ENCODE measurements at regions not wholly inside any gene's neighbourhood (a gene's known extent, or its start where the extent isn't known, plus 50 kb on each side); places are given as distances from the start of the nearest gene placed in this dataset.
"Not testable (repeated sequence)": the region's sequence is repeated elsewhere in the genome, so short reads cannot be mapped to it uniquely, and the experiment has no call there.

DNA sequence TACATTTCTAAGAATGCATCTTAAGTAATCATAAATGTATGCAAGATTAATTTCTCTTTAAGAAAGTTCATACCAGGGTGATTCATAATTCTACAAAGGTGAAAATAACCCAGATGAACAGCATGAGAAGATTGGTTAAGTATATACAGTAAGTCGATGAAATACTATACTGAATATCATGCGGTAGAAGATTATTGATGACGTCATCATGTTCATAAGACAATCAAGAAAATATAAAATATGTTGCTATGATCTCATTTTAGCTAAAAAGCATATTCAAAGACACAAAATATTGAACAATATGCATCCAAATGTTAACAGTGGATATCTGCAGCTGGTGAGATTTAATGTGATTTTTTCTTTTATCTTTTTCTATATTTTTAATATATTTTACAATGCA lies 312.0 kb upstream of the FGF13 start:
- DNase-seq: no peak

DNA sequence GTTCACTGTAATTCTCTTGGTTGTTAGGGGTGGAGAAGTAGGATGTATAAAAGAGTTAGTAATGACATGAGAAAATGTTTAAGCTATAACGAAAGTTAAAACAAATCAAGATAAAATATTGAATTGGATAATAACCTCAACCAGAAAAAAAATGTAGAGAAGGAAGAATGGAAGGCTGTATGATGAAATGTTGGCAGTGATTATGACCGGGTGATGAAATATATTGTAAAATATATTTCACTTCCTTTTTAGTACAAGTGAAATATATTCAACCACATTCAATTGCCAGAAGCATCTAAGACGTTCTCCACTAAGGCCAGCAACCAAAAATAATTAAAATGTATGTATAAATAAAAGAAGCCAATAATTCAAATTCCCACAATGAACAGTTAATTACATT lies 309.3 kb upstream of the FGF13 start:
- no peak for DNase-seq

DNA sequence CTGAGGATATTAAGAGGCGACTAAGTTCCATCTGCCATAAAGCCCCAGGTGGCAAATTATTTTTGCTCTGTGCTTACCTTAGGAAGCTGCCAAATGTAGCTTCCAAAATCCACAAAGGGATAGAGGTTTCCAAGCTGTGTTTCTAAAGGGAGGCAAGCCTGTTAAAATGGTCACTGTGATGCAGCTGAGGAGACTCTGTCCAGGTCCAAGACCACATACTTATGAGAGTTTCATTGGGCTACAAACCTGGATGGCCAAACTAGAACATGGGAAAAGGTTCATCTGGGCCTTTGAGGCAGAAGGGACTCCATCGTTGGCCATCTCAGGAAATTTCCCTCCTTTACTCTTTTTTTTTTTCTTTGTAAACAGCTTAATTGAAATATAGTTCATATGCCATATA lies 306.9 kb upstream of the FGF13 start:
- DNase-seq: no peak

DNA sequence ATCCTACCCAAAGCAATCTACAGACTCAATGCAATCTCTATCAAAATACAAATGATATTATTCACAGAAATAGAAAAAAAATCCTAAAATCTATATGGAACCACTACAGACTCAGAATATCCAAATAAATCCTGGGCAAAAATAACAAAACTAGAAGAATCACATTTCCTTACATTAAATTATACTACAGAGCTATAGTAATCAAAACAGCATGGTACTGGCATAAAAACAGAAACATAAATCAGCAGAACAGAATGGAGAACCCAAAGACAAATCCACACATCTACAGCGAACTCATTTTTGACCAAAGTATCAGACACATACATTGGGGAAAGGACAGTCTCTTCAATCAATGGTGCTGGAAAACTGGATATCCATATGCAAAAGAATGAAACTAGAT lies 304.1 kb upstream of the FGF13 start:
- DNase-seq: no peak

DNA sequence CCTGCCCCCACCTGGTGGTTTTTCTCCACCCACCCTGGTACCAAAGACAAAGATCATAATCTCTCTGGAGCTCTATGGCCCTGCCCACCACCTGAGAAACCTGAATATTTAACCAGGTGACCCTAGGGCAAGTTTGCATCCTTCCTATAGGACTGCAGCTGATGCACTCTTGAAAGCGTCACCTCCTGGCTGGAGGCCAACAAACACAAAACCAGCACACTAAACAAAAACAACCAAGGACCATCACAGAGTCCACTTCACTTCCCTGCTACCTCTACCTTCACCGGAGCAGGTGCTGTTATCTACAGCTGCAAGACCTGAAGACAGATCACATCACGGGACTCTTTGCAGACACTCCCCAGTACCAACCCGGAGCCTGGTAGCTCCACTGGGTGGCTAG lies 296.7 kb upstream of the FGF13 start:
- no peak for DNase-seq

DNA sequence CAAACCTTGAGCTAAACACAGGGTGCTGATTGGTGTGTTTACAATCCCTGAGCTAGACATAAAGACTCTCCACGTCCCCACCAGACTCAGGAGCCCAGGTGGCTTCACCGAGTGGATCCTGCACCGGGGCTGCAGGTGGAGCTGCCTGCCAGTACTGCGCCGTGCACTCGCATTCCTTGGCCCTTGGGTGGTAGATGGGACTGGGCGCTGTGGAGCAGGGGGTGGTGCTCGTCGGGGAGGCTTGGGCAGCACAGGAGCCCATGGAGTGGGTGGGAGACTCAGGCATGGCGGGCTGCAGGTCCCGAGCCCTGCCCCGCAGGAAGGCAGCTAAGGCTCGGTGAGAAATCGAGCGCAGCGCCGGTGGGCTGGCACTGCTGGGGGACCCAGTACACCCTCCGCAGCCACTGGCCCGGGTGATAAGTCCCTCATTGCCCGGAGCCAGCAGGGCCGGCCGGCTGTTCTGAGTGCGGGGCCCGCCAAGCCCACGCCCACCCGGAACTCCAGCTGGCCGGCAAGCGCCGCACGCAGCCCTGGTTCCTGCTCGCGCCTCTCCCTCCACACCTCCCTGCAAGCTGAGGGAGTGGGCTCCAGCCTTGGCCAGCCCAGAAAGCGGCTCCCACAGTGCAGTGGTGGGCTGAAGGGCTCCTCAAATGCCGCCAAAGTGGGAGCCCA lies 292.5 kb upstream of the FGF13 start:
- DNase-seq: not testable (repeated sequence)

DNA sequence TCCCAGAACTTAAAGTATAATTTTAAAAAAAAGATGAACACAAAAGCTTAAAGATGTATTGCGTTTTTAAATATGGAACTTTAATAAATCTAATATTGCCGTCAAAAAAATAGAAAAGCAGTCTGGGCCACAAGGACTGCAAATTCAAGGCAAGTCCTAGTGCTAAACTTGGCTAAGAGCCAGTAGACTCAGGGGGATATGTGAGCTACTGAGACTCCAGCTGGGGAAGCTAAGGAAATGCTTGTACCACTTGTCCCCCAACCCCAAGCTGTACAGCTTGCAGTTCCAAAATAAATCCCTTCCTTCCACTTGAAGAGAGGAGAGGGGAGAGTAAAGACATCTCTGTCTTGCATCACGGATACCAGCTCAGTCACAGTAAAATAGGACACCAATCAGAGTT lies 290.8 kb upstream of the FGF13 start:
- no peak for DNase-seq

DNA sequence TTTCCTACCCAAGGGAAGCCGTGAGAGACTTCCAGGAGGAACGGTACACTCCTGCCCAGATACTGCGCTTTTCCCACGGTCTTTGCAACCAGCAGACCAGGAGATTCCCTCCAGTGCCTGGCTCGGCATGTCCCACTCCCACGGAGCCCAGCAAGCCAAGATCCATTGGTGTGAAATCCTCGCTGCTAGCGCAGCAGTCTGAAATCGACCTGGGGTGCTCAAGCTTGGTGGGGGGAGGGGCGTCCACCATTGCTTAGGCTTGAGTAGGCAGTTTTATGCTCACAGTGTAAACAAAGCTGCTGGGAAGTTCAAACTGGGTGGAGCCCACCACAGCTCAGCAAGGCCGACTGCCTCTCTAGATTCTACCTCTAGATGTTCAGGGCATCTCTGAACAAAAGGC lies 284.8 kb upstream of the FGF13 start:
- DNase-seq: no peak

DNA sequence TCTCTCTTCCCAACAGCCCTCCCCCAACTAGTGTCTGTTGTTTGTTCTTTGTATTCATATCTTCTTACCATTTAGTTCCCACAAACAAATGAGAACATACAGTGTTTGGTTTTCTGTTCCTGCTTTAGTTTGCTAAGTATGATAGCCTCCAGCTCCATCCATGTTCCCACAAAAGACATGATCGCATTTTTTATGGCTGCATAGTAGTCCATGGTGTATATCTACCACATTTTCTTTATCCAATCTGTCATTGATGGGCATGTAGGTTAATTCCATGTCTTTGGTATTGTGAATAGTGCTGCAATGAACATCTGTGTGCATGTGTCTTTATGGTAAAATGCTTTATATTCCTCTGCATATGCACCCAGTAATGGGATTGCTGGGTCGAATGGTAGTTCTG lies 283.9 kb upstream of the FGF13 start:
- DNase-seq: no peak

DNA sequence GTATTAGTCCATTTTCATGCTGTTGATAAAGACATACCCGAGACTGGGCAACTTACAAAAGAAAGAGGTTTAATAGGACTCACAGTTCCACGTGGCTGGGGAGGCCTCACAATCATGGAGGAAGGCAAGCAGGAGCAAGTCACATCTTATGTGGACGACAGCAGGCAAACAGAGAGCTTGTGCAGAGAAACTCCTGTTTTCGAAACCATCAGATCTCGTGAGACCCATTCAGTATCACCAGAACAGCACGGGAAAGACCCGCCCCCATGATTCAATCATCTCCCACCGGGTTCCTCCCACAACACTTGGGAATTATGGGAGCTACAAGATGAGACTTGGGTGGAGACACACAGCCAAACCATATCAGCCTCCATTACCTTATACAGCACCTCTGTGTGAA lies 278.9 kb upstream of the FGF13 start:
- not testable (repeated sequence) for DNase-seq

DNA sequence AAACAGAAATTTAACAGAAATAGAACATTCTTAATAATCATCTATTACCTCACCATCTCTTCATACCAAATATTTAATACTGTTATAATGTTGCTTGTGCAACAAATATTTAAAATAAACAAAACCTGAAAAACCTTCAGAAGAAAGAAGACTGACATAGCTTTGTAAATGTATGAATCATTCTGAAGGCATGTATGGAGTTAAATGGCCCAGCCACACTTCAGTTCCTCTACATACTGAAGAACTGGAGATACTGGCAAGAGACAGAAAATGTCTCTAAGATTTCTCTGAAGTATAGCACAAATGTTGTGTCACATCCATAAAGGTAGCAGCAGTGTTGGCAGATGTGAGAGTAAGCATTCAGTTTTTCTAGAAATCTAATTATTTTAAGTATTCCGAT lies 275.3 kb upstream of the FGF13 start:
- DNase-seq: no peak

DNA sequence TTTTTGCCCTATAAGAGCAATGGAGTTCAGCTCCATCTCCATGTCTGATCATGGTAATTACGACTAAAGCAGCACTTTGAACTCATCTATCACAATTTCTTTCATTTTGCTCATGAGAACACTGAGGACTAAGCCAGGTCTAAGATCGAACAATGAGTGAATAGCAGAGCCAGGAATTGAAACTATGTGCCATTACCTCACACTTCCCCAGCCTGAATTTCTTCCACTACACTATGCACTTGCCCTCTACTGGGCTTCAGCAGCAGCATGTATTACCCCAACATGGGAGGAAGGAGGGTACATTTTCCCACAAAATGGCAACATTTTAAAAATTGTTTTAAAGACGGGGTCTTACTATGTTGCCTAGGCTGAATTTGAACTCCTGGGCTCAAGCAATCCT lies 274.7 kb upstream of the FGF13 start:
- no peak for DNase-seq

DNA sequence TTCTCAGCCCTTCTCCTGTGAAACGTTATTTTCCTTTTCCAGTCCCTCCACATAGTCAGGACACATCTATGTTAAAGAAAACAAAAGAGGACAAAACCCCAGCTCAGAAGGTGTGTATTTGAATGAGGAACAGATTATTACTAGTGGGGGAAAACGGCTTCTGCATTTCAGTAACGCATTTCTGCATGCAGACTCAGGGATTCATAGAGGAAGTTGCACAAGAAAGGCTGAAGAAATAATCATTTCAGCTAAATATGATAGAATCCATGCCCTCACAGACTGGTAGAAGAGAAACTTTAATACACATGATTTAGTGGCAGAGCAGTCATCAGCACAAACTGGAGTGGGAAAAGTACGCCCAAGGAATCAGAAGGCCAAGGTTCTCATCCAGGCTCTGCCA lies 270.8 kb upstream of the FGF13 start:
- no peak for DNase-seq

DNA sequence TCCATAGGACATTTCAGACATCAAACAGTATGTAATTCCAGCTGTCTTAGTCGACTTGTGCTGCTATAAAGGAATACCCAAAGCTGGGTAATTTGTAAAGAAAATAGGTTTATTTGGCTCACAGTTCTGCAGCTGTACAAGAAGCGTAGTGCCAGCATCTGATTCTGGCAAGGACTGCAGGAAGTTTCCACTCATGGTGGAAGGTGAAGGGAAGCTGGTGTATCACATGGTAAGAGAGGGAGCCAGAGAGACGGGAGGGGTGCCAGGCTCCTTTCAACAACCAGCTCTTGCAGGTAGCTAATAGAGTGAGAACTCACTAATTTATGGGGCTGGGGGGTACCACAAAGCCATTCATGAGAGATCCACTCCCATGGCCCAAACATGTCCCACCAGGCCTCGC lies 253.0 kb upstream of the FGF13 start:
- DNase-seq: no peak

DNA sequence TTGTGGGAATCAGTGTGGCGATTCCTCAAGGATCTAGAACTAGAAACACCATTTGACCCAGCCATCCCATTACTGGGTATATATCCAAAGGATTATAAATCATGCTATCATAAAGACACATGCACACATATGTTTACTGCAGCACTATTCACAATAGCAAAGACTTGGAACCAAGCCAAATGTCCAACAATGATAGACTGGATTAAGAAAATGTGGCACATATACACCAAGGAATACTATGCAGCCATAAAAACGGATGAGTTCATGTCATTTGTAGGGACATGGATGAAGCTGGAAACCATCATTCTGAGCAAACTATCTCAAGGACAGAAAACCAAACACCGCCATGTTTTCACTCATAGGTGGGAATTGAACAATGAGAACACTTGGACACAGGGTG lies 250.9 kb upstream of the FGF13 start:
- DNase-seq: not testable (repeated sequence)

DNA sequence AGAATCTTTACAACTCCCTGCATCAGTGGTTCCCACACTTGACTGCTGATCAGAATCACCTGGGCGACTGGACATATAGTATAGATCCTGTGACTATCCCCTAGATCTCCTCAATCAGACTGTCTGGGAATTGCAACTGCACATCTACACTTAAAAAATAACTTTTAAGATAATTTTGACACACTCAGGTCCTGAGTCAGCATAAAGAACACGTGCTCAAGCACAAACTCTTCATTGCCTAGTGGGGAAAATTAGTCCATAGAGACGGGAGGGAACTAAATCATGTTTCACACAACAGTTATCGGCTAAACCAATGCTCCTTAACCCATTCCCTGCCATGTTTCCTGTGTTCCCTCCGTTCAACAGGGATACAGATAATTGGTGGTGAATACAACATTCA lies 243.5 kb upstream of the FGF13 start:
- DNase-seq: no peak

DNA sequence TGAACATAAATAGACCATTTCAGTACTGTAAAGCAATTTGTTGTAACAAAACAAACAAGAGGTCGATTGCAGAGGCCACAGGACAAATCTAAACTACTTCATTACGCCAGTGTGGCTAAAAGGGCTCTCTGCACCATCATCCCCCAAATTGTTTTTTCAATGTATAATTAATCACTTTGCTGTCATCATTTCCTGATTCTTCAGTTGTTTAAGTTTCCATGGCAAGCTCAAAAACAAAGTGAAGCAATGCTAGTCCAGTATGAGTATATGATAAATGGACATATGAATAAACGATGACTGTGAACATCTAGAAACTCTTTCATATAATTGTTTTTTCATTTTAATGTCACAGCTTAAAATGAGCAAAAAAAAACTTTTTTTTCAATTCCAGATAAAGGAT lies 235.4 kb upstream of the FGF13 start:
- no peak for DNase-seq

DNA sequence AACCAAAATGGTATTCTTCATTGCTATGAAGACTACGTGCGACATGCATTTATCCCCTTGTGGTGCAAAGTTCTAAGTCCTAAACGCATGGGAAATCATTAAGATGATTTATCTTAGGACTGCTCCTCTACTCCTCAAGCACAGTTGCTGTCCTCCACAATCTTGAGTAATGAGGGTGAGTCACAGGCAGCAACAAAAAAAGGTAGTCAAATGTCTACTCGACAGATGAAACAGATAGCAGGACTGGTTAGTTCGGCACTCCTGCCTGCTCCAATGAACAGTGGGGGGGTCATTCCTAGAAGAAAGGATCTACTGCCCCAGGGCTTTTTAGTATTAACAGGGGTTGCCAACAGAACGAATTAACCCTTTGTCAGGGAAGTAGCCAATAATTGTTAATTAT lies 233.7 kb upstream of the FGF13 start:
- DNase-seq: no peak

DNA sequence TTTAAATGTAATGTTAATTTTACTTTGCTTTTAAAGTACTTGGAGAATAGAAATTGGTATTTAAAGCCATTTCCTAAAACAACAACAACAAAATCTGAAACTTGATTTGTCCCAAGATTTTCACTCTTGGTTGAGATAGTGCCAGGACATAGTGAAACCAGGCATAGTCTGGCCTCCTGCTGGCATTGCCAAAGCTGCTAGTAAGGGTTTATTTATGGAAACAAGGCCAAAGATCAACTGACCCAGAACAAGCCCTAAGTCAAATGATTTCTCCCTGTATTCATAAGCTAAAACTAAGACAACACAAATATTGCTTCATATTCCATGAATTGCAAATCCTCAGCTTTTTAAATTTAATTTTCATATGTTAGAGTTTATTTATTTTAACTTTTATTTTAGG lies 227.5 kb upstream of the FGF13 start:
- DNase-seq: no peak

DNA sequence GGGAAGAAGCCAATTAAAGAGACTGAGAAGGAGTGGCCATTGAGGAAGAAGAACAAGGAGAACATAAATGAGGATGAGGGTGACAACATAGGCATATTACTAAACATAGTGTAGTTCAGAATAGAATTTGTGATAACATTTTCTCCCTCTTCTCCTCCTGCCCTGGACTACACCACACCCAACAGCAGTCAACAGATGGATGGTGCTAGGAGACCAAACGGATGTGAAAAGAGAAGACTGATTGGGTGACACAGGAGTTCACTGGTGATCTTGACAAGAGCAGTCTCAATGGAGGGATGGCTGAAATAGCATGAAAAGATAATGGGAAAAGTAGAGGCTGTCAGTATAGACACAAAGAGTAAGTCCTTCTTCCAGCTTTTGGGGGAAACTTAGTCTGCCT lies 226.5 kb upstream of the FGF13 start:
- DNase-seq: no peak

DNA sequence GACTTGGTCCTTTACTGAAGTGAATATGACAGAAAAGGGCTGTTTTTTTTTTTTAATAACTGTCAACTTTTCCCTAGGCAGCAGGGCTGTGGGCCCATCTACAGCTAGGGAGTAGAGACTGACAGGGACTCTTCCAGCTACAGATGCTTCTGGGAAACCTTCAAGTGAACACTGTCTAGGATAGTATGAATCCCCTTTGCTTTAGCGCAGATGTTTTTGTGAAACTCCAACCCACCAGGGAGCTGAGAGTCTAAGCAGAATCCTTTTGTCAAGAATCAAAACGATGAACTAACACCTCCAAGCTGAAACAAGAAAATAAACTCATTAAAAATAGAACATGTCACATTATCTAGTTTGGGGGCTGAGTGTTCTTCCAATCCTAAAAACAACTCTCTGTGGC lies 219.7 kb upstream of the FGF13 start:
- DNase-seq: no peak

DNA sequence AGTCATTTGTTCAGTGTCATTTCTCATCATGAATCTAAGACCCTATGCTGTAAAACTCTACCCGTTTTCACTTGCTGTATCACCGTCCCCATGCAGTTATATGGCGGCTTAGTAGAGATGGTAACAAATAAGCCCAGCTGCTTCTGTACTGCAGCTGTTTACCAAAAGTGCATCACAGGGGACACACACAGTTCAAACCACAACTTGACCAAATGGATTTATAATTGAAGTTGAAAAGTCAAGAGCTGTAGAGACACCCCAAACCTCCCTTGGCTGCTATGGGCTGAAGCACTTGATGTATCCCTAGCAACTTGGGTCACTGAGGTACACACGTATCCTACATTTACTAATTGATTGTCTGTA lies 219.0 kb upstream of the FGF13 start:
- DNase-seq: no peak

DNA sequence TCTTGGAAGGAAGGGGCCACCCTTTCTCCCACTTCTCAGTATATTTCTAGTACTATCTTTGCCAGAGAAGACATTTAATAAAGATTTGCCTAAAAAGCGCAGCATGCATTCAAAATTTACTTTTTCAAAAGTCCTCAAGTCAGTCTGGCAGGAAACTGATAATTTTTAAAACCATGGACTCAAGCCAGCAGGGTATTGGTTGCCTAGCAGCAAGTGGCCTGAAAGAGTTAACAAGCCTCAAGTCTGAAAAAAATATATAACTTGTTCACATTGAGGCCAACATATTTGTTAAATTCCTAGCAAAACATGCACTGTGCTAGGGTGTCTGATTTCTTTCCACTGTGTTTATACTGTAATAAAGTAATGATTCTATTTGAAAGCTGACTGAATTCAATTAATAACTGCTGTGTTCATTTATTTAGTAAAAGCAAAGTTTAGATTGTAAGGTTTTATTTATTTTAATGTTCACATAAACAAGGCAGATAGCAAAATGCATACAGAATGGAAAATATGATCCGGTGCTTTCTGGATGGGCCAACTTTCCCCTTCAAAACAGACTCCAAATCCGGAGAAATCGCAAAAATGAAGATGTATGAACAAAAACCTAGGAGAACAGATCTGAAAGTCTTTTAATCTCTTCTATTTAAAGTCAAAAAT lies 218.5 kb upstream of the FGF13 start:
- DNase-seq: no peak

DNA sequence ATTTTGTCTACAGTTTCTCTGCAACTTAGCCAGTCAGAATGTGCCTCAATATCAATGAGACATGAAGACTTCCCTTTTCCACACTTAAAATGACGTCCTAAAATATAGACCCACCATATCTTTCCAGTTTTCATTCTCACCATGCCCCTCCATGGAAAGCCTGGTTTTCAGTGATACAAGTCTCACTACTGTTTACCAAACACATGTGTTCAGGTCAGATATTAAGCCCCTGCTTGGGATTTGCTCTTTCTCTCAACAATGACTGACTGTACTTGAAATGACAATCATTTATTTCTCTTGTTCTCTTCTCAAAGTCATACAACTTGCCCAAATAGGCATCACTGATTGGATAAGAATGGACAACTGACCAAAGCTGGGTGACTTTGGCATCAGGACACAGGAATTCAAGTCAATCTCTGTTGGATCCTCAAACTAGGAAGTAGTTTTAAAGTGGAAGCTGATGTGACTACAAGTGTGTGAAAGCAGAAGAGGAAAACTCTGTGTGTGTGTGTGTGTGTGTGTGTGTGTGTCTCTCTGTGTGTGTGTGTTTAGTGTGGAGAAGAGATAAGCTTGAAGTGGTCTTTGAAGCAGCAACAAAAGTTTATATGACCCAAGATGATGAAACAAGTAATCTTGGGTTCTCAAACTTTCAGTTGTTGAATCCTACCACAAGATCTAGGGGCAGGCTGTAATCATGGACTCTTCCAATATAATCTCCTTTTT lies 217.4 kb upstream of the FGF13 start:
- DNase-seq: no peak

DNA sequence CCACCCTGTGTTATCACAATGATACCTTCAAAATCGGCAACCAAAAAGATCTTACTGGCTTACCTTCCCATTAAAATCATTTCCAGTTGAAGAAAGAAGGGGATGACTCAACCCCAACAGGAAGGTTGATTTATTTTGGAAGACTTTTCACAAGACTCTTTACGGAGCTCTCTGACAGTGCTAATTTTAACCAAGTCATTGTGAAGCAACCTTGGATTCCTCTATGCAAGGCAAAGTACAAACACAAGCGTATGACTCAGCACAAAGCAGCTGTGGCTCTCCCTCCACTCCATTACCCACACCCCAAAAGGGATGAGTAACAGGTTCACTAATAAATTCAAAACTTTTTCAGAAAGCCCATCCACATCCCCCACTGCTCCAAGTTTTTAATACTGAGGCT lies 213.8 kb upstream of the FGF13 start:
- DNase-seq: no peak
